GM12878 (cell line): ENCODE measurements at regions not wholly inside any gene's neighbourhood (a gene's known extent, or its start where the extent isn't known, plus 50 kb on each side); places are given as distances from the start of the nearest gene placed in this dataset.

Experiments used
- ATAC-seq: fragments of 200-7000 bp; cut with Tn5 transposase; 3 replicates; pipeline ENCODE4 v1.9.1; 2020; ENCODE audit warnings: mild to moderate bottlenecking, moderate library complexity
- BruUV-seq: library from RNA; stranded (reverse); fragments of 400-500 nt; replicated peaks from 2 replicates; lab custom pipeline; 2021; lab: Mats Ljungman, UMichigan
- CTCF ChIA-PET: fragments of 300-600 bp; sonication (Branson Sonifier 250); formaldehyde crosslinking; extraction: SDS; loops from one replicate; lab custom pipeline; 2021; ENCODE audit warnings: inconsistent platforms; lab: Yijun Ruan, JAX
- POLR2A ChIA-PET: fragments of 350-600 bp; formaldehyde crosslinking; extraction: SDS; loops from one replicate; lab custom pipeline; 2021; ENCODE audit warnings: inconsistent platforms; lab: Charles Lee
- RAD21 ChIA-PET: fragments of 300-600 bp; sonication (Branson Sonifier 250); formaldehyde crosslinking; loops from one replicate; lab custom pipeline; 2023; ENCODE audit warnings: antibody characterized with exemption; ENCODE audit not compliant: unreplicated experiment; lab: Charles Lee
- SMC1A ChIA-PET: fragments of 300-600 bp; sonication (Branson Sonifier 250); formaldehyde crosslinking; loops from one replicate; lab custom pipeline; 2023; ENCODE audit not compliant: unreplicated experiment, uncharacterized antibody; lab: Charles Lee
- DNase-seq: peaks from one replicate; pipeline ENCODE4 v3.0.0-alpha.2; 2011; ENCODE audit warnings: low read depth, low spot score
- FAIRE-seq: peaks from 3 replicates; lab custom pipeline; 2011; peaks lifted over from hg19 to GRCh38; lab: Jason Lieb, UNC
- H2AFZ ChIP-seq: 2 replicates; pipeline ENCODE4 v1.6.0; 2011; ENCODE audit warnings: low read depth, low read length, control low read depth; ENCODE audit not compliant: control insufficient read depth
- H3K27ac ChIP-seq: 2 replicates; pipeline ENCODE4 v1.5.1; 2011; ENCODE audit warnings: control low read depth; ENCODE audit not compliant: control insufficient read depth, insufficient read depth
- H3K27me3 ChIP-seq, 2 experiments: replicated peaks in 1 of 2; 2 replicates each; pipeline versions ENCODE4 v1.6.0 to v1.6.1; 2011; ENCODE audit warnings: low read length in 1 of 2; ENCODE audit not compliant: control insufficient read depth in 2 of 2, insufficient read depth in 2 of 2
- H3K36me3 ChIP-seq, 2 experiments: 2 replicates each; pipeline ENCODE4 v1.5.1; 2011; ENCODE audit warnings: low read length in 1 of 2; ENCODE audit not compliant: control insufficient read depth in 2 of 2, insufficient read depth in 2 of 2
- H3K4me1 ChIP-seq: 2 replicates; pipeline ENCODE4 v1.6.1; 2011; ENCODE audit warnings: mild to moderate bottlenecking, low read length, moderate library complexity, mixed read lengths; ENCODE audit not compliant: control insufficient read depth, insufficient read depth
- H3K4me2 ChIP-seq: 2 replicates; pipeline ENCODE4 v1.6.0; 2011; ENCODE audit warnings: control low read depth; ENCODE audit not compliant: control insufficient read depth, insufficient read depth
- H3K4me3 ChIP-seq: fragments of 200-600 bp; sonication (generic); 2 replicates; pipeline ENCODE4 v1.5.1; 2016
- H3K79me2 ChIP-seq: 2 replicates; pipeline ENCODE4 v1.6.0; 2011; ENCODE audit warnings: low read length; ENCODE audit not compliant: control insufficient read depth, insufficient read depth
- H3K9ac ChIP-seq: 2 replicates; pipeline ENCODE4 v1.8.0; 2011; ENCODE audit warnings: low read length, control low read depth, mixed read lengths; ENCODE audit not compliant: control insufficient read depth, insufficient read depth
- H3K9me3 ChIP-seq: replicated peaks from 3 replicates; pipeline ENCODE4 v1.5.1; 2011; ENCODE audit warnings: mild to moderate bottlenecking, low read length; ENCODE audit not compliant: control insufficient read depth, insufficient read depth
- H4K20me1 ChIP-seq: 2 replicates; pipeline ENCODE4 v1.6.0; 2011; ENCODE audit not compliant: control insufficient read depth, insufficient read depth
- BHLHE40 ChIP-seq, 2 experiments: fragments of 450-650 bp in 1 of 2; IDR thresholded peaks; 2 replicates each; pipeline ENCODE4 v1.6.1; 2011 to 2017; ENCODE audit warnings: low read depth in 2 of 2, borderline replicate concordance in 1 of 2, improper control_type of control experiment in 1 of 2, low read length in 1 of 2, mild to moderate bottlenecking in 1 of 2
- EED ChIP-seq: sonication (generic); IDR thresholded peaks from 2 replicates; pipeline ENCODE4 v1.6.1; 2016; ENCODE audit warnings: antibody characterized with exemption, low read depth
- EZH2 ChIP-seq: IDR thresholded peaks from 2 replicates; pipeline ENCODE4 v1.6.1; 2012; ENCODE audit warnings: low read depth, mild to moderate bottlenecking, control low read depth, inconsistent platforms, low read length, borderline replicate concordance; ENCODE audit not compliant: control insufficient read depth
- FOS ChIP-seq: IDR thresholded peaks from 3 replicates; pipeline ENCODE4 v1.6.1; 2011; ENCODE audit warnings: borderline replicate concordance; ENCODE audit not compliant: insufficient read length; ENCODE audit errors: extremely low read depth
- GATAD2B ChIP-seq: fragments of 450-650 bp; conservative IDR thresholded peaks from 2 replicates; pipeline ENCODE4 v1.6.1; 2017; ENCODE audit warnings: low read depth, mild to moderate bottlenecking, moderate library complexity
- HDAC2 ChIP-seq: fragments of 200-600 bp; sonication (generic); IDR thresholded peaks from 2 replicates; pipeline ENCODE4 v1.6.1; 2017
- IKZF1 ChIP-seq: fragments of 450-650 bp; conservative IDR thresholded peaks from 2 replicates; pipeline ENCODE4 v1.6.1; 2017; ENCODE audit warnings: antibody characterized with exemption, mild to moderate bottlenecking
- MEF2A ChIP-seq: IDR thresholded peaks from 2 replicates; pipeline ENCODE4 v1.6.1; 2011; ENCODE audit warnings: low read depth, mild to moderate bottlenecking, low read length, moderate library complexity; ENCODE audit not compliant: insufficient read depth
- MTA2 ChIP-seq: fragments of 450-650 bp; IDR thresholded peaks from 2 replicates; pipeline ENCODE4 v1.6.1; 2016; ENCODE audit warnings: low read depth, mild to moderate bottlenecking, moderate library complexity
- PML ChIP-seq: IDR thresholded peaks from 2 replicates; pipeline ENCODE4 v1.6.1; 2012; ENCODE audit warnings: low read length, inconsistent platforms
- SREBF2 ChIP-seq: IDR thresholded peaks from 2 replicates; pipeline ENCODE4 v1.6.1; 2012; ENCODE audit warnings: mild to moderate bottlenecking, low read length
- TCF3 ChIP-seq: IDR thresholded peaks from 2 replicates; pipeline ENCODE4 v1.6.1; 2012; ENCODE audit warnings: low read depth, mild to moderate bottlenecking, low read length, borderline replicate concordance; ENCODE audit not compliant: insufficient read depth
- TCF7 ChIP-seq: IDR thresholded peaks from 2 replicates; pipeline ENCODE4 v1.6.1; 2014; ENCODE audit warnings: antibody characterized with exemption, borderline replicate concordance
- ZBTB33 ChIP-seq: fragments of 450-650 bp; IDR thresholded peaks from 2 replicates; pipeline ENCODE4 v1.6.1; 2017; ENCODE audit warnings: mild to moderate bottlenecking
- ZNF207 ChIP-seq: fragments of 450-650 bp; IDR thresholded peaks from 2 replicates; pipeline ENCODE4 v1.6.1; 2014; ENCODE audit warnings: antibody characterized with exemption, mild to moderate bottlenecking, borderline replicate concordance
- ZNF217 ChIP-seq: fragments of 450-650 bp; IDR thresholded peaks from 2 replicates; pipeline ENCODE4 v1.6.1; 2017; ENCODE audit warnings: antibody characterized with exemption, mild to moderate bottlenecking
- ZNF274 ChIP-seq: IDR thresholded peaks from one replicate; pipeline ENCODE4 v1.8.0; 2011; ENCODE audit not compliant: insufficient read length, insufficient read depth
- ZNF592 ChIP-seq: fragments of 450-650 bp; IDR thresholded peaks from 2 replicates; pipeline ENCODE4 v1.6.1; 2017; ENCODE audit warnings: mild to moderate bottlenecking, moderate library complexity
- WGBS: methylation state at CpG from one replicate; pipeline ENCODE4 v1.1.6; 2016; ENCODE audit warnings: low lambda C conversion rate; ENCODE audit not compliant: insufficient replicate concordance, insufficient coverage; ENCODE audit errors: missing lambda C conversion rate; 5-methylcytosine and 5-hydroxymethylcytosine counted together
- in situ Hi-C: fragments of 300-500 bp; cut with MboI; formaldehyde crosslinking; loops from 9 replicates; pipeline ENCODE4 v1.14.3; 2018; ENCODE audit warnings: mixed read lengths
- intact Hi-C: fragments of 100-400 bp; cut with micrococcal nuclease; formaldehyde crosslinking; loops from one replicate; pipeline ENCODE4 v1.14.2; 2022; ENCODE audit not compliant: unreplicated experiment

GRCh38 chr1:37347104-37347649 lies 127.2 kb upstream of the ZC3H12A start:
- no peak overlapping the region for H3K9ac ChIP-seq
- CTCF ChIA-PET: no interaction called here
- intact Hi-C loops: no loop called here

More at GRCh38 chr1:37347104-37347649, 127.2 kb upstream of the ZC3H12A start:
- no peak overlapping the region for H2AFZ ChIP-seq
- H3K4me3 ChIP-seq: no peak overlapping the region
- in situ Hi-C loops: no loop called here
- no peaks in the 10 kb centered on the region for H3K36me3 ChIP-seq
- H3K27ac ChIP-seq: no peak overlapping the region
- ChIA-PET SMC1A (no interaction called here), POLR2A (no interaction called here), RAD21 (no interaction called here)
- H3K79me2 ChIP-seq: no peaks in the 10 kb centered on the region
- no peak overlapping the region for H3K4me2 ChIP-seq
- FAIRE-seq: no peak
- WGBS: 48% methylated on average over 8 of the region's 8 CpGs
- TF ChIP-seq ZNF274: no peak
- no peak for TF ChIP-seq BHLHE40 (IDR thresholded peaks at IDR 0.05; ENCODE audit: borderline replicate concordance in 1 of 2, low read depth in 2 of 2, low read length in 1 of 2)
- no peak for TF ChIP-seq GATAD2B
- TF ChIP-seq TCF3: no peak
- TF ChIP-seq EZH2: no peak
- no peak for TF ChIP-seq ZBTB33
- no peak for TF ChIP-seq MEF2A
- no peak for TF ChIP-seq HDAC2
- TF ChIP-seq PML: no peak
- no peak for TF ChIP-seq ZNF217
- no peak for TF ChIP-seq IKZF1
- TF ChIP-seq ZNF207: no peak
- TF ChIP-seq TCF7: no peak
- no peak for TF ChIP-seq EED
- TF ChIP-seq SREBF2: no peak
- no peak for TF ChIP-seq FOS
- no peak for TF ChIP-seq ZNF592
- TF ChIP-seq MTA2: no peak
- no peak for ATAC-seq
- H3K27me3 ChIP-seq: no peaks in the 10 kb centered on the region; a peak in 2 of 4 replicates
- no peak for DNase-seq
- H4K20me1 ChIP-seq: no peaks in the 10 kb centered on the region
- no peaks in the 10 kb centered on the region for H3K4me1 ChIP-seq
- H3K9me3 ChIP-seq: no peaks in the 10 kb centered on the region
- BruUV-seq: no TSS peak
